ENCODE measurements at regions not wholly inside any gene's neighbourhood (a gene's known extent, or its start where the extent isn't known, plus 50 kb on each side); places are given as distances from the start of the nearest gene placed in this dataset.

DNA sequence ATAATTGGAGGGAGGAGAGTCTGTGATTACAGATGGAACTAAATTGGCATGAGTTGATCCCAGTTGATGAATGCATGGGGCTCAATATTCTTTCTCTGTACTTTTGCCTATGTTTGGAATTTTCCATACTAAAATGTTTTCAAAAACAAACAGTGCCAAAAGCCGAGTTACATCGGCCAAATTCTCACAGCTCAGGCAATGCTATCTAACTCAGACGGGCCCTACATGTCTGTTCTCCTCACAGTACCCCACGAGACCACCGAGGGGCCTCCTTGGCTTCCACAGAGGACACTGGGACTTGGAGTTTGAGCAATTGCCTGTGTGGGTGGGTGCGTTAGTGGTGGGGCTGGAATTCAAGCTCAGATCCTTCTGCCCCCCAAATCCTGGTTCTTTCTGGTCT, 413.2 kb downstream of the CDH26 start:
- H3K4me3 ChIP-seq (ENCODE audit: low read depth, low read length) = no peak overlapping the region
- TF ChIP-seq, protein P1, sequence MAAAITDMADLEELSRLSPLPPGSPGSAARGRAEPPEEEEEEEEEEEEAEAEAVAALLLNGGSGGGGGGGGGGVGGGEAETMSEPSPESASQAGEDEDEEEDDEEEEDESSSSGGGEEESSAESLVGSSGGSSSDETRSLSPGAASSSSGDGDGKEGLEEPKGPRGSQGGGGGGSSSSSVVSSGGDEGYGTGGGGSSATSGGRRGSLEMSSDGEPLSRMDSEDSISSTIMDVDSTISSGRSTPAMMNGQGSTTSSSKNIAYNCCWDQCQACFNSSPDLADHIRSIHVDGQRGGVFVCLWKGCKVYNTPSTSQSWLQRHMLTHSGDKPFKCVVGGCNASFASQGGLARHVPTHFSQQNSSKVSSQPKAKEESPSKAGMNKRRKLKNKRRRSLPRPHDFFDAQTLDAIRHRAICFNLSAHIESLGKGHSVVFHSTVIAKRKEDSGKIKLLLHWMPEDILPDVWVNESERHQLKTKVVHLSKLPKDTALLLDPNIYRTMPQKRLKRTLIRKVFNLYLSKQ (tag by site-specific recombination; IDR thresholded peaks at IDR 0.05; ENCODE audit: borderline replicate concordance) = no peak
- TF ChIP-seq, protein P2, sequence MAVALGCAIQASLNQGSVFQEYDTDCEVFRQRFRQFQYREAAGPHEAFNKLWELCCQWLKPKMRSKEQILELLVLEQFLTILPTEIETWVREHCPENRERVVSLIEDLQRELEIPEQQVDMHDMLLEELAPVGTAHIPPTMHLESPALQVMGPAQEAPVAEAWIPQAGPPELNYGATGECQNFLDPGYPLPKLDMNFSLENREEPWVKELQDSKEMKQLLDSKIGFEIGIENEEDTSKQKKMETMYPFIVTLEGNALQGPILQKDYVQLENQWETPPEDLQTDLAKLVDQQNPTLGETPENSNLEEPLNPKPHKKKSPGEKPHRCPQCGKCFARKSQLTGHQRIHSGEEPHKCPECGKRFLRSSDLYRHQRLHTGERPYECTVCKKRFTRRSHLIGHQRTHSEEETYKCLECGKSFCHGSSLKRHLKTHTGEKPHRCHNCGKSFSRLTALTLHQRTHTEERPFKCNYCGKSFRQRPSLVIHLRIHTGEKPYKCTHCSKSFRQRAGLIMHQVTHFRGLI (tag by site-specific recombination; IDR thresholded peaks at IDR 0.05) = no peak
- TF ChIP-seq ZFP3 (tag by site-specific recombination; IDR thresholded peaks at IDR 0.05; ENCODE audit: low read depth) (no peak), SCRT2 (tag by site-specific recombination; IDR thresholded peaks at IDR 0.05) (no peak), ZNF175 (tag by site-specific recombination; IDR thresholded peaks at IDR 0.05) (no peak), ZNF214 (tag by site-specific recombination; IDR thresholded peaks at IDR 0.05; ENCODE audit: borderline replicate concordance) (no peak), ZEB2 (tag by site-specific recombination; IDR thresholded peaks at IDR 0.05) (no peak), ZNF664 (tag by site-specific recombination; IDR thresholded peaks at IDR 0.05) (no peak)
- ChIA-PET CTCF (no interaction called here), POLR2A (no interaction called here)
- no peak overlapping the region for H3K27ac ChIP-seq (ENCODE audit: extremely low read depth, low read depth, low read length)
- no peaks in the 10 kb centered on the region for H3K36me3 ChIP-seq (ENCODE audit: control insufficient read depth in 2 of 2, insufficient read depth in 1 of 2, low read length in 2 of 2)
- H3K4me1 ChIP-seq (ENCODE audit: control insufficient read depth, insufficient read depth, low read length) = no peaks in the 10 kb centered on the region
- H3K9me3 ChIP-seq (ENCODE audit: control insufficient read depth, insufficient read depth, low read depth, low read length) = no peaks in the 10 kb centered on the region

DNA sequence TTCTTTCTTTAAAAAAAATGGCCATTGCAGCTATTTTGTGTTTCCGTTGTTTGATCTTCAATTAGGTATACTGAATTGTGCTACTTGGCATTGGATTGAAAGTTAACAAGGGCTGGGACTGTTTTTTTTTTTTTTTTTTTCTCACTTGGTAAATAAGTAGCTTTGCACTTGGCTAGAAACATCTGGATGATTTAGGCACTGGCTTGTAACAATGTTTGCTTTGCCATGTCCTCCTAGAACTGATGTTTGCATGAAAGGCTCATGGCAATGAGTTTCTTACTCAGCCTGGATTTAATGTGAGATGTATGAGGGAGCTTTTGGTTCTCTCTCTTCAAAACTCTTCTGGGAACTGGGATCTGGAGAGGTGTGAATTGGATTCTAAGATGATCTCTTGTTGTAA, 414.1 kb downstream of the CDH26 start:
- no peaks in the 10 kb centered on the region for H3K4me1 ChIP-seq (ENCODE audit: control insufficient read depth, insufficient read depth, low read length)
- H3K36me3 ChIP-seq (ENCODE audit: control insufficient read depth in 2 of 2, insufficient read depth in 1 of 2, low read length in 2 of 2) = no peaks in the 10 kb centered on the region
- no peak overlapping the region for H3K27ac ChIP-seq (ENCODE audit: extremely low read depth, low read depth, low read length)
- no peak overlapping the region for H3K4me3 ChIP-seq (ENCODE audit: low read depth, low read length)
- ChIA-PET CTCF (interaction anchor here (0.6 kb wide), 2 partner anchors 78 to 522 kb away, joined by 3 read pairs; no protein-coding TSS in a partner anchor), POLR2A (no interaction called here)
- H3K9me3 ChIP-seq (ENCODE audit: control insufficient read depth, insufficient read depth, low read depth, low read length) = no peaks in the 10 kb centered on the region
- TF ChIP-seq ZNF394 (tag by site-specific recombination; IDR thresholded peaks at IDR 0.05; ENCODE audit: borderline replicate concordance) = no peak
- TF ChIP-seq ZNF571 (tag by site-specific recombination; IDR thresholded peaks at IDR 0.05) = no peak
- TF ChIP-seq GLI2 (tag by site-specific recombination; IDR thresholded peaks at IDR 0.05; ENCODE audit: borderline replicate concordance, low read depth) = no peak
- TF ChIP-seq, protein P3, sequence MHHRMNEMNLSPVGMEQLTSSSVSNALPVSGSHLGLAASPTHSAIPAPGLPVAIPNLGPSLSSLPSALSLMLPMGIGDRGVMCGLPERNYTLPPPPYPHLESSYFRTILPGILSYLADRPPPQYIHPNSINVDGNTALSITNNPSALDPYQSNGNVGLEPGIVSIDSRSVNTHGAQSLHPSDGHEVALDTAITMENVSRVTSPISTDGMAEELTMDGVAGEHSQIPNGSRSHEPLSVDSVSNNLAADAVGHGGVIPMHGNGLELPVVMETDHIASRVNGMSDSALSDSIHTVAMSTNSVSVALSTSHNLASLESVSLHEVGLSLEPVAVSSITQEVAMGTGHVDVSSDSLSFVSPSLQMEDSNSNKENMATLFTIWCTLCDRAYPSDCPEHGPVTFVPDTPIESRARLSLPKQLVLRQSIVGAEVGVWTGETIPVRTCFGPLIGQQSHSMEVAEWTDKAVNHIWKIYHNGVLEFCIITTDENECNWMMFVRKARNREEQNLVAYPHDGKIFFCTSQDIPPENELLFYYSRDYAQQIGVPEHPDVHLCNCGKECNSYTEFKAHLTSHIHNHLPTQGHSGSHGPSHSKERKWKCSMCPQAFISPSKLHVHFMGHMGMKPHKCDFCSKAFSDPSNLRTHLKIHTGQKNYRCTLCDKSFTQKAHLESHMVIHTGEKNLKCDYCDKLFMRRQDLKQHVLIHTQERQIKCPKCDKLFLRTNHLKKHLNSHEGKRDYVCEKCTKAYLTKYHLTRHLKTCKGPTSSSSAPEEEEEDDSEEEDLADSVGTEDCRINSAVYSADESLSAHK (tag by site-specific recombination; IDR thresholded peaks at IDR 0.05) = no peak
- TF ChIP-seq, protein P4, sequence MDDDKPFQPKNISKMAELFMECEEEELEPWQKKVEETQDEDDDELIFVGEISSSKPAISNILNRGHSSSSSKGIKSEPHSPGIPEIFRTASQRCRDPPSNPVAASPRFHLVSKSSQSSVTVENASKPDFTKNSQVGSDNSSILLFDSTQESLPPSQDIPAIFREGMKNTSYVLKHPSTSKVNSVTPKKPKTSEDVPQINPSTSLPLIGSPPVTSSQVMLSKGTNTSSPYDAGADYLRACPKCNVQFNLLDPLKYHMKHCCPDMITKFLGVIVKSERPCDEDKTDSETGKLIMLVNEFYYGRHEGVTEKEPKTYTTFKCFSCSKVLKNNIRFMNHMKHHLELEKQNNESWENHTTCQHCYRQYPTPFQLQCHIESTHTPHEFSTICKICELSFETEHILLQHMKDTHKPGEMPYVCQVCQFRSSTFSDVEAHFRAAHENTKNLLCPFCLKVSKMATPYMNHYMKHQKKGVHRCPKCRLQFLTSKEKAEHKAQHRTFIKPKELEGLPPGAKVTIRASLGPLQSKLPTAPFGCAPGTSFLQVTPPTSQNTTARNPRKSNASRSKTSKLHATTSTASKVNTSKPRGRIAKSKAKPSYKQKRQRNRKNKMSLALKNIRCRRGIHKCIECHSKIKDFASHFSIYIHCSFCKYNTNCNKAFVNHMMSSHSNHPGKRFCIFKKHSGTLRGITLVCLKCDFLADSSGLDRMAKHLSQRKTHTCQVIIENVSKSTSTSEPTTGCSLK (tag by site-specific recombination; IDR thresholded peaks at IDR 0.05) = no peak
- TF ChIP-seq ZNF707 (tag by site-specific recombination; IDR thresholded peaks at IDR 0.05) = no peak
- TF ChIP-seq, protein P5, sequence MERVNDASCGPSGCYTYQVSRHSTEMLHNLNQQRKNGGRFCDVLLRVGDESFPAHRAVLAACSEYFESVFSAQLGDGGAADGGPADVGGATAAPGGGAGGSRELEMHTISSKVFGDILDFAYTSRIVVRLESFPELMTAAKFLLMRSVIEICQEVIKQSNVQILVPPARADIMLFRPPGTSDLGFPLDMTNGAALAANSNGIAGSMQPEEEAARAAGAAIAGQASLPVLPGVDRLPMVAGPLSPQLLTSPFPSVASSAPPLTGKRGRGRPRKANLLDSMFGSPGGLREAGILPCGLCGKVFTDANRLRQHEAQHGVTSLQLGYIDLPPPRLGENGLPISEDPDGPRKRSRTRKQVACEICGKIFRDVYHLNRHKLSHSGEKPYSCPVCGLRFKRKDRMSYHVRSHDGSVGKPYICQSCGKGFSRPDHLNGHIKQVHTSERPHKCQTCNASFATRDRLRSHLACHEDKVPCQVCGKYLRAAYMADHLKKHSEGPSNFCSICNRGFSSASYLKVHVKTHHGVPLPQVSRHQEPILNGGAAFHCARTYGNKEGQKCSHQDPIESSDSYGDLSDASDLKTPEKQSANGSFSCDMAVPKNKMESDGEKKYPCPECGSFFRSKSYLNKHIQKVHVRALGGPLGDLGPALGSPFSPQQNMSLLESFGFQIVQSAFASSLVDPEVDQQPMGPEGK (tag by site-specific recombination; IDR thresholded peaks at IDR 0.05) = no peak
- TF ChIP-seq ZNF548 (tag by site-specific recombination; IDR thresholded peaks at IDR 0.05) = no peak
- no peak for TF ChIP-seq ZNF132 (tag by site-specific recombination; IDR thresholded peaks at IDR 0.05; ENCODE audit: borderline replicate concordance)
- TF ChIP-seq ZNF555 (tag by site-specific recombination; conservative IDR thresholded peaks at IDR 0.05) = no peak
- TF ChIP-seq ZNF23 (tag by site-specific recombination; IDR thresholded peaks at IDR 0.05; ENCODE audit: borderline replicate concordance) = no peak
- TF ChIP-seq, protein P6, sequence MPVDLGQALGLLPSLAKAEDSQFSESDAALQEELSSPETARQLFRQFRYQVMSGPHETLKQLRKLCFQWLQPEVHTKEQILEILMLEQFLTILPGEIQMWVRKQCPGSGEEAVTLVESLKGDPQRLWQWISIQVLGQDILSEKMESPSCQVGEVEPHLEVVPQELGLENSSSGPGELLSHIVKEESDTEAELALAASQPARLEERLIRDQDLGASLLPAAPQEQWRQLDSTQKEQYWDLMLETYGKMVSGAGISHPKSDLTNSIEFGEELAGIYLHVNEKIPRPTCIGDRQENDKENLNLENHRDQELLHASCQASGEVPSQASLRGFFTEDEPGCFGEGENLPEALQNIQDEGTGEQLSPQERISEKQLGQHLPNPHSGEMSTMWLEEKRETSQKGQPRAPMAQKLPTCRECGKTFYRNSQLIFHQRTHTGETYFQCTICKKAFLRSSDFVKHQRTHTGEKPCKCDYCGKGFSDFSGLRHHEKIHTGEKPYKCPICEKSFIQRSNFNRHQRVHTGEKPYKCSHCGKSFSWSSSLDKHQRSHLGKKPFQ (tag by site-specific recombination; IDR thresholded peaks at IDR 0.05) = no peak
- TF ChIP-seq, protein P7, sequence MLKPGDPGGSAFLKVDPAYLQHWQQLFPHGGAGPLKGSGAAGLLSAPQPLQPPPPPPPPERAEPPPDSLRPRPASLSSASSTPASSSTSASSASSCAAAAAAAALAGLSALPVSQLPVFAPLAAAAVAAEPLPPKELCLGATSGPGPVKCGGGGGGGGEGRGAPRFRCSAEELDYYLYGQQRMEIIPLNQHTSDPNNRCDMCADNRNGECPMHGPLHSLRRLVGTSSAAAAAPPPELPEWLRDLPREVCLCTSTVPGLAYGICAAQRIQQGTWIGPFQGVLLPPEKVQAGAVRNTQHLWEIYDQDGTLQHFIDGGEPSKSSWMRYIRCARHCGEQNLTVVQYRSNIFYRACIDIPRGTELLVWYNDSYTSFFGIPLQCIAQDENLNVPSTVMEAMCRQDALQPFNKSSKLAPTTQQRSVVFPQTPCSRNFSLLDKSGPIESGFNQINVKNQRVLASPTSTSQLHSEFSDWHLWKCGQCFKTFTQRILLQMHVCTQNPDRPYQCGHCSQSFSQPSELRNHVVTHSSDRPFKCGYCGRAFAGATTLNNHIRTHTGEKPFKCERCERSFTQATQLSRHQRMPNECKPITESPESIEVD (tag by site-specific recombination; IDR thresholded peaks at IDR 0.05) = no peak
- TF ChIP-seq TCF7L2 (IDR thresholded peaks at IDR 0.05; ENCODE audit: borderline replicate concordance, low read depth, low read length) = no peak

All from HEK293 (cell line).